ENCODE measurements at regions not wholly inside any gene's neighbourhood (a gene's known extent, or its start where the extent isn't known, plus 50 kb on each side); places are given as distances from the start of the nearest gene placed in this dataset.
A peak's percentile ranks its signal among the peaks of the same experiment; 100 is the strongest.

GRCh38 chr5:87190041-87190440 lies 77.6 kb upstream of the RASA1 start:
- no peak overlapping the region for H3K9ac ChIP-seq (replicated peaks; ENCODE audit: extremely low read depth, insufficient read depth, low read length)
- no peaks in the 10 kb centered on the region for H3K79me2 ChIP-seq (ENCODE audit: control insufficient read depth, insufficient read depth, low read length)
- no peak overlapping the region for H3K4me2 ChIP-seq (ENCODE audit: insufficient read depth, low read length)
- no peak overlapping the region for H3K4me3 ChIP-seq (replicated peaks in 1 of 3; ENCODE audit: insufficient read depth in 1 of 3, low read depth in 1 of 3, low read length in 3 of 3)
- no peak for FAIRE-seq
- no peak for TF ChIP-seq JUN (IDR thresholded peaks at IDR 0.05; ENCODE audit: borderline replicate concordance, insufficient read depth, insufficient read length, low read depth)
- BruUV-seq (replicated peaks): no TSS peak
- ChIA-PET POLR2A (no interaction called here), CTCF (interaction anchor here (1.2 kb wide), 1 partner anchor 20 kb away, joined by 4 read pairs; no protein-coding TSS in a partner anchor)
- dilution Hi-C loops (cut with MboI; ENCODE audit: extremely low pct_ligation_motif_present, low sequenced_read_pairs) (no loop called here), intact Hi-C loops (cut with micrococcal nuclease) (no loop called here)
- H4K20me1 ChIP-seq (replicated peaks; ENCODE audit: control insufficient read depth, extremely low read depth, insufficient read depth, low read length): no peaks in the 10 kb centered on the region
- H3K27ac ChIP-seq (ENCODE audit: insufficient read depth, low read depth, low read length): no peak overlapping the region
- DNase-seq (ENCODE audit: low read depth, low spot score): no peak
- no peak overlapping the region for H2AFZ ChIP-seq (ENCODE audit: low read depth, low read length)
- H3K4me1 ChIP-seq (ENCODE audit: control insufficient read depth, extremely low read depth, insufficient read depth, low read length): peaks cover 13% of the 10 kb centered on the region
- no peaks in the 10 kb centered on the region for H3K9me1 ChIP-seq (replicated peaks; ENCODE audit: control insufficient read depth, extremely low read depth, insufficient read depth, low read length)
- H3K9me3 ChIP-seq (replicated peaks; ENCODE audit: control insufficient read depth, insufficient read depth, low read length): no peaks in the 10 kb centered on the region
- no peaks in the 10 kb centered on the region for H3K36me3 ChIP-seq (ENCODE audit: control insufficient read depth in 2 of 2, extremely low read depth in 1 of 2, insufficient read depth in 2 of 2, low read length in 2 of 2)
- no peaks in the 10 kb centered on the region for H3K27me3 ChIP-seq (ENCODE audit: control insufficient read depth in 2 of 2, insufficient read depth in 2 of 2, low read length in 2 of 2)

- no peaks in the 10 kb centered on the region for H3K27me3 ChIP-seq (ENCODE audit: control insufficient read depth in 2 of 2, insufficient read depth in 2 of 2, low read length in 2 of 2)
- FAIRE-seq: peak; percentile 47
- H3K9me1 ChIP-seq (replicated peaks; ENCODE audit: control insufficient read depth, extremely low read depth, insufficient read depth, low read length): no peaks in the 10 kb centered on the region
- intact Hi-C loops (cut with micrococcal nuclease): no loop called here
- H3K36me3 ChIP-seq (ENCODE audit: control insufficient read depth in 2 of 2, extremely low read depth in 1 of 2, insufficient read depth in 2 of 2, low read length in 2 of 2): no peaks in the 10 kb centered on the region
- peaks cover 19% of the 10 kb centered on the region for H3K4me1 ChIP-seq (ENCODE audit: control insufficient read depth, extremely low read depth, insufficient read depth, low read length)
- TF ChIP-seq FOS (IDR thresholded peaks at IDR 0.05; ENCODE audit: borderline replicate concordance, insufficient read depth, low read length): no peak
- no peak for TF ChIP-seq CTCF (IDR thresholded peaks at IDR 0.05; ENCODE audit: extremely low read depth in 1 of 2, insufficient read depth in 1 of 2, low read depth in 1 of 2, low read length in 2 of 2)
- TF ChIP-seq MAX (IDR thresholded peaks at IDR 0.05; ENCODE audit: insufficient read depth, insufficient read length): no peak
- no peak for TF ChIP-seq POLR2A (IDR thresholded peaks at IDR 0.05; ENCODE audit: low read depth, low read length)
- no peak for TF ChIP-seq MYC (IDR thresholded peaks at IDR 0.05; ENCODE audit: low read depth, low read length)
- TF ChIP-seq GATA2 (IDR thresholded peaks at IDR 0.05; ENCODE audit: insufficient read depth, insufficient read length, low read depth, low read length): no peak
- TF ChIP-seq JUN (IDR thresholded peaks at IDR 0.05; ENCODE audit: borderline replicate concordance, insufficient read depth, insufficient read length, low read depth): no peak
- no peak for TF ChIP-seq EZH2 (IDR thresholded peaks at IDR 0.05; ENCODE audit: borderline replicate concordance, low read depth, low read length, severe bottlenecking)
- TF ChIP-seq POLR2AphosphoS5 (IDR thresholded peaks at IDR 0.05; ENCODE audit: insufficient read depth, low read depth, low read length): no peak
- BruUV-seq (replicated peaks): no TSS peak
- dilution Hi-C loops (cut with MboI; ENCODE audit: extremely low pct_ligation_motif_present, low sequenced_read_pairs): no loop called here
- no peak overlapping the region for H3K27ac ChIP-seq (ENCODE audit: insufficient read depth, low read depth, low read length)
- ChIA-PET CTCF (interaction anchor here (1.2 kb wide), 1 partner anchor 19 kb away, joined by 4 read pairs; no protein-coding TSS in a partner anchor), POLR2A (no interaction called here)
- H3K9me3 ChIP-seq (replicated peaks; ENCODE audit: control insufficient read depth, insufficient read depth, low read length): no peaks in the 10 kb centered on the region
- H3K9ac ChIP-seq (replicated peaks; ENCODE audit: extremely low read depth, insufficient read depth, low read length): no peak overlapping the region
- no peak overlapping the region for H3K4me3 ChIP-seq (replicated peaks in 1 of 3; ENCODE audit: insufficient read depth in 1 of 3, low read depth in 1 of 3, low read length in 3 of 3)
- H2AFZ ChIP-seq (ENCODE audit: low read depth, low read length): no peak overlapping the region
- no peak overlapping the region for H3K4me2 ChIP-seq (ENCODE audit: insufficient read depth, low read length)
- H3K79me2 ChIP-seq (ENCODE audit: control insufficient read depth, insufficient read depth, low read length): no peaks in the 10 kb centered on the region
- H4K20me1 ChIP-seq (replicated peaks; ENCODE audit: control insufficient read depth, extremely low read depth, insufficient read depth, low read length): no peaks in the 10 kb centered on the region
- DNase-seq (ENCODE audit: low read depth, low spot score): no peak
Measured at GRCh38 chr5:87190687-87191086, 77.0 kb upstream of the RASA1 start.
